C4-2B (cell line): ENCODE measurements at regions not wholly inside any gene's neighbourhood (a gene's known extent, or its start where the extent isn't known, plus 50 kb on each side); places are given as distances from the start of the nearest gene placed in this dataset.

ENCODE experiments used
- H3K27ac ChIP-seq: fragments of 450-650 bp; 2 replicates; pipeline ENCODE4 v1.5.1; 2017
- ZFX ChIP-seq: fragments of 450-650 bp; IDR thresholded peaks from 2 replicates; pipeline ENCODE4 v1.6.1; 2017
- TF ChIP-seq, protein P1 (sequence below): fragments of 450-650 bp; conservative IDR thresholded peaks from 2 replicates; pipeline ENCODE4 v1.5.1; 2017; ENCODE audit warnings: mild to moderate bottlenecking

- H3K27ac ChIP-seq: no peak overlapping the region
- no peak for TF ChIP-seq ZFX
- TF ChIP-seq, protein P1, sequence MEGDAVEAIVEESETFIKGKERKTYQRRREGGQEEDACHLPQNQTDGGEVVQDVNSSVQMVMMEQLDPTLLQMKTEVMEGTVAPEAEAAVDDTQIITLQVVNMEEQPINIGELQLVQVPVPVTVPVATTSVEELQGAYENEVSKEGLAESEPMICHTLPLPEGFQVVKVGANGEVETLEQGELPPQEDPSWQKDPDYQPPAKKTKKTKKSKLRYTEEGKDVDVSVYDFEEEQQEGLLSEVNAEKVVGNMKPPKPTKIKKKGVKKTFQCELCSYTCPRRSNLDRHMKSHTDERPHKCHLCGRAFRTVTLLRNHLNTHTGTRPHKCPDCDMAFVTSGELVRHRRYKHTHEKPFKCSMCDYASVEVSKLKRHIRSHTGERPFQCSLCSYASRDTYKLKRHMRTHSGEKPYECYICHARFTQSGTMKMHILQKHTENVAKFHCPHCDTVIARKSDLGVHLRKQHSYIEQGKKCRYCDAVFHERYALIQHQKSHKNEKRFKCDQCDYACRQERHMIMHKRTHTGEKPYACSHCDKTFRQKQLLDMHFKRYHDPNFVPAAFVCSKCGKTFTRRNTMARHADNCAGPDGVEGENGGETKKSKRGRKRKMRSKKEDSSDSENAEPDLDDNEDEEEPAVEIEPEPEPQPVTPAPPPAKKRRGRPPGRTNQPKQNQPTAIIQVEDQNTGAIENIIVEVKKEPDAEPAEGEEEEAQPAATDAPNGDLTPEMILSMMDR: no peak
These were observed 124.4 kb downstream of the TRMT11 start for GRCh38 chr6:126110512-126111270.

DNA sequence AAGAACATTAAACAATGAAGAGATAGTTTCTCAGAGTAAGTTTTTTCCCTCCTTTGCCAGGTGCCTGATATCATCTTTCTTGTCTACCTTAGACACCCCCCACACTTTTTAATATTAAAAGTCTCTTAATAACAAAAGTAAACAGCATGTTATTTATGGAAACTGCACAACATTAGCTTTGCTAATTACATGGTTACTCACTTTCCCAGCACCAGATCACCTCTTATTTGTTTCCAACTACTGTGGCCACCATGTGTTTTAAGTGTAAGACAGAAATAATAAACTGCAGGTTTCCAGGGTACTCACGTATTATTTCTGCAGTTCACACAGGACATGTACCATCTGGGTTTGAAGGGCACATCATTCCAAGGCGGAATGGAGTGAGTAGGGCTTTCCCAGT, 125.0 kb downstream of the TRMT11 start:
- no peak for TF ChIP-seq ZFX
- TF ChIP-seq, protein P1: no peak
- no peak overlapping the region for H3K27ac ChIP-seq

- no peak overlapping the region for H3K27ac ChIP-seq
- TF ChIP-seq, protein P1: no peak
- TF ChIP-seq ZFX: no peak
These were observed 125.9 kb downstream of the TRMT11 start for GRCh38 chr6:126112171-126112632.

GRCh38 chr6:126113261-126113660, 126.9 kb downstream of the TRMT11 start:
- TF ChIP-seq ZFX: no peak
- TF ChIP-seq, protein P1: no peak

DNA sequence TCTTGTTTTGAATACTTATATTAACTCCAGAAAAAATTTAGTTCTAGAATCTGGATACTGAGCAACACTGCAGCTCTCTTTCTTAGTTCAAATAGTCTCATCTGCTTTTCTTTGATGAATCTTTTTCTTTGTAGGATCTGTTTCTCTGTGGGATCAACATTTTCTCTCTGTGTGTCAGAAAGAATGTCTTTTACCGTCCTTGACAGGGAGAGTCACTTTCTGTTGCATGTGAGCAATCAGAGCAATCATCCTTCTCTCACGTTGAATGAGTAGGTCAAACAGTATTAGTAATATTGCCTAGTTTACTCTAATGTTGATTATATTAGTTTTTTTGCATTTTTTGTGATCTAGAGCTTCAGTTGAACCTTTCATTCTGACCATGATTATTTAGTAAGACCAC, 130.9 kb downstream of the TRMT11 start:
- no peak for TF ChIP-seq ZFX
- TF ChIP-seq, protein P1: no peak
- H3K27ac ChIP-seq: no peak overlapping the region

More at GRCh38 chr6:126113261-126113660, 126.9 kb downstream of the TRMT11 start:
- H3K27ac ChIP-seq: no peak overlapping the region

GRCh38 chr6:126118058-126118755, 131.9 kb downstream of the TRMT11 start:
- no peak for TF ChIP-seq ZFX
- TF ChIP-seq, protein P1: no peak
- H3K27ac ChIP-seq: no peak overlapping the region

- TF ChIP-seq, protein P1: no peak
- TF ChIP-seq ZFX: no peak
- no peak overlapping the region for H3K27ac ChIP-seq
These were observed 132.6 kb downstream of the TRMT11 start for GRCh38 chr6:126118936-126119335.
